PC-3 (cell line): ENCODE measurements at regions not wholly inside any gene's neighbourhood (a gene's known extent, or its start where the extent isn't known, plus 50 kb on each side); places are given as distances from the start of the nearest gene placed in this dataset.

ENCODE experiments used
- CTCF ChIP-seq: fragments of 300-600 bp; sonication (generic); conservative IDR thresholded peaks from 2 replicates; pipeline ENCODE4 v1.5.1; 2017; ENCODE audit warnings: antibody characterized with exemption, low read depth, mild to moderate bottlenecking, low read length
- EZH2 ChIP-seq: fragments of 300-600 bp; sonication (generic); IDR thresholded peaks from one replicate; pipeline ENCODE4 v1.6.1; 2017; ENCODE audit warnings: antibody characterized with exemption, mild to moderate bottlenecking, low read length; ENCODE audit not compliant: unreplicated experiment

- no peak for TF ChIP-seq CTCF
- TF ChIP-seq EZH2 = no peak
Measured at GRCh38 chr11:120032766-120033390, 105.0 kb downstream of the TRIM29 start.
